GM18519 (cell line): ENCODE measurements at regions not wholly inside any gene's neighbourhood (a gene's known extent, or its start where the extent isn't known, plus 50 kb on each side); places are given as distances from the start of the nearest gene placed in this dataset.
A peak's percentile ranks its signal among the peaks of the same experiment; 100 is the strongest.

Experiments used
- ATAC-seq: cut with Tn5 transposase; IDR thresholded peaks from one replicate; pipeline ENCODE4 v1.9.1; 2021; ENCODE audit warnings: mild to moderate bottlenecking, moderate library complexity; ENCODE audit not compliant: unreplicated experiment, low FRiP score

DNA sequence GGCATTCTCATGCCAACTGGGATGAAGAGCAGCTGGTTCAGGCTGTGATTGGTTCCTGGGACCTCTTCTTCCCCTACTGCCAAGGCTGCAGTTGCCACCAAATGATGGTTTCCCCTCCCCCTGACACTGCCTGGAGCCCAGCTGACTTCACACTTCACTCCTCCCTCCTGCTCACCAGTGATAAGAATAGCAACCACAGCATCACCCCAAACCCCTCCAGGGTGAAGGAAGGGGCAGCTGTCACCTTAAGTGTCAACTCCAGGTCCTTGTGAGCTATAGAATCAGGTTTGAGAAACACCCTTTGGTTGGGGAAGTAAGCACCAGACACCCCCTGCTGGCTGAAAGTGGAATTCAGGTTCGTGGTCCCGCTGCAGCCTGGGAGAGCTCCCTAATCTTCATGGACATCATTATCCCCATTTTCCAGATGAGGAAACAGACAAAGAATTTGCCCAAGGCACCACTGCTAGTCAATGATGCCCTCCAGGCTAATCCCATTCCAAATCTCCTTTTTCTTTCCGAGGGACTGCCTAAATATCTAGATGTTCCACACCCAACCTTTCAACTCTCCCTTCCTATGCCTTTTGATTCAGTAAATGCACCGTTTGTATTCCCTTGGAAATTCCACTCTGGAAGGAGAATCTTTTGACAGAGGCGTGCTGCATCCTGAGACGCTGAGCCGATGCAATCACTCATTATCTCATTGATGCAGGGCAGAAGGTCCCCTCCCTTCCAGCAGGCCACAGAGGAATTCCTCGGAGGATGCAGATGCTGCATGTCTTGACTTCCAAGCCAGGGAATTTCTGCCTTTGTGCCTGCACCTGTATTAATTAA, 50.6 kb upstream of the UQCRFS1 start:
- no peak for ATAC-seq

DNA sequence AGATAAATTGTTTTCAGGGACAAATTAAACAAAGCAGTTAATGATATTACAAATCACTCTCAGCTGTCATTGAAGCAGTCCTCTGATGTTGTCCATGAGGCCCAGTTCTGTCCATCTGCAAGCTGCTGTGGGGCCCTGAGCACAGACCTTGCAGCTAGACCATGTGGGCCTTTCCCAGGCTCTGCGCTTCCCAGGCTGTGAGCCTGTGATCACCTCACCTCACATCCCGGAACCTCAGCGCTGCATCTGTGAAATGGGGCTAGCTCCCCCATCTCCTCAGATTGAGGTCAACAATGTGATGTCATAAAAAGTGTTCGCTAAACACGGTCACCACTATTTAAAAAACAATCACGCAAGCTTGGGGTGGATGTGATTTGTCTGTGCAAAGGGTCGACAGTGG, 51.9 kb upstream of the UQCRFS1 start:
- no peak for ATAC-seq

DNA sequence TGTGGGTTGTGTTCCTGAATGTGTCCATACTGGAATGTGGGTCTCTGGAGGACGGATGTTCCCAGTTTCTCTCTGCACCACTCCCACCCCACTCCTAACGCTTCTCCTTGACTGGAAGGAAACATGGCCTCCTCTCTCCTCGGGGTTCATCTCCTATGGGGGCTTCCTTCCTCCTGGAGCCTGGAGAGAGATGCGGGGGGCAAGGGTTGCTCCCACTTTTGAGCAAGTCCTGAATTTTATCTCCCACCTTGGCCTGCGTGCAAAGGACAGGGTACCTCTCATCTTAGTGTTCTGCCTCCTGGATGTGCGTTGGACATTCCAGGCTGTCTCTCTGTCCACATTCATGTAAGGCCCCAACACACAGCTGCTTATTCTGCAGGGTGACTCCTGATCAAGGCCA, 52.5 kb upstream of the UQCRFS1 start:
- no peak for ATAC-seq

DNA sequence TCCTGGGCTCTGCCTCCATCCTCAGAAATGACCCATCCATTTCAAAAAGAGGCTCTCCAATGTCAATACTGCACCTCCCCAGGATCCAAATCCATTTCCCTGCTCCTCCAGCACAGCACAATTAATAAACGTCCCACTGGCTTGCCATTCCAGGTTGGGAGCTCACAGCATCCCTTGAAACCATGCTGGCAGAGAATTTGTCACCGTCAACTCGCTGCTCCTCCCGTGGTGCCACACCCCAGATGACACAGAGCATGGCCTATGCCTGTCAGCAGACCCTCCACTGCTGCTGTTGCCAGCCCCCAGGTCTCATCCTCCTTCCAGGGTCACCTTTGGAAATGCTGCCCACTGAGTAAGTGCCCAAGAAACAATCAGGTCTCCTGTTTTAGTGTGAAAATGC, 53.0 kb upstream of the UQCRFS1 start:
- ATAC-seq, result no peak

DNA sequence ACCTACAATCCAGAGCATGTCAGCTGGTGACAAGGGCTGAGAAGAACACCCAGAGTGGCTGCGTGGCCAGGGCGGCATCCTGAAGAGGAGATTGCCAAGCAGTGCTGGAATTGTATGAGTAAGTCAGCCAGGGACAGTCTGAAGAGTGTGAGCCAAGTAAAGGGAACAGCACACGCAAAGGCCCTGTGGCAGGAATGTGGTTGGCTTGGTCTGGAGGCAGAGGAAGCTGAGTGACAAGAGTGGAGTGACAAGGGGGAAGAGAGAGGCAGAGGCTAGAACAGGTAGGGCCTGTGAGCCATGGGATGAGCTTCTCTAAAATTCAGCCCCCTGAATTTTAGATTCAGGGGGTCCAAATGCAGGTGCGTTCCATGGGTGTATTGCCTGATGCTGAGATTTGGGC, 53.7 kb upstream of the UQCRFS1 start:
- no peak for ATAC-seq

DNA sequence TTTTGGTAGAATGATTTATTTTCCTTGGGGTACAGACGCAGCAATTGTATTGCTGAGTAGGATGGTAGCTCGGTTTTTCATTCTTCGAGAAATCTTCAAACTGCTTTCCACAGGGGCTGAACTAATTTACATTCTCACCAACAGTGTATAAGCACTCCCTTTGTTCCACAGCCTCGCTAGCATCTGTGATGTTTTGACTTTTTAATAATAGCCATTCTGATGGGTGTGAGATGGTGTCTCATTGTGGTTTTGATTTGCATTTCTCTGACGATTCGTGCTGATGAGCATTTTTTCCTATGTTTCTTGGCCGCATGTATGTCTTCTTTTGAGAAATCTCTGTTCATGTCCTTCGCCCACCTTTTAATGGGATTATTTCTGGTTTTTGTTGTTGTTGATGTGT, 54.8 kb upstream of the UQCRFS1 start:
- ATAC-seq, result no peak

DNA sequence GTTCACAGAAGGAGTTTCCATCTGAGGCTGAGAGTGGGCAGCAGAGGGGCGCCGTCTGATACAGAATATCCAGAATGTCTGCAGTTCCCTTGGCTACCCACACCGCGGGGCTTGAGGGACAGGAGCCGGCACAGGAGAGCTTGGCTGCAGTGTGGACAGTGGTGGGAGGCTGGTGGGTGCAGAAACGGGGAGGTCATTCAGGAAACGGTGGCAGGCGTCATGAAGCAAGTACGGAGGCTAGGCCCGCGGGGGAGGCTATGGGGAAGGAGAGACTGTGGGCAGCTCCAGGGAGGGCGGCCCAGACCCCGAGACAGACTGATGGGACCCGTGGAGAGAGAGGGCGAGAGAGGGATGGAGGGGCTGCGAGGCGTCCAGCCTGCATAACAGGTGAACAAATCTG, 55.2 kb upstream of the UQCRFS1 start:
- no peak for ATAC-seq

DNA sequence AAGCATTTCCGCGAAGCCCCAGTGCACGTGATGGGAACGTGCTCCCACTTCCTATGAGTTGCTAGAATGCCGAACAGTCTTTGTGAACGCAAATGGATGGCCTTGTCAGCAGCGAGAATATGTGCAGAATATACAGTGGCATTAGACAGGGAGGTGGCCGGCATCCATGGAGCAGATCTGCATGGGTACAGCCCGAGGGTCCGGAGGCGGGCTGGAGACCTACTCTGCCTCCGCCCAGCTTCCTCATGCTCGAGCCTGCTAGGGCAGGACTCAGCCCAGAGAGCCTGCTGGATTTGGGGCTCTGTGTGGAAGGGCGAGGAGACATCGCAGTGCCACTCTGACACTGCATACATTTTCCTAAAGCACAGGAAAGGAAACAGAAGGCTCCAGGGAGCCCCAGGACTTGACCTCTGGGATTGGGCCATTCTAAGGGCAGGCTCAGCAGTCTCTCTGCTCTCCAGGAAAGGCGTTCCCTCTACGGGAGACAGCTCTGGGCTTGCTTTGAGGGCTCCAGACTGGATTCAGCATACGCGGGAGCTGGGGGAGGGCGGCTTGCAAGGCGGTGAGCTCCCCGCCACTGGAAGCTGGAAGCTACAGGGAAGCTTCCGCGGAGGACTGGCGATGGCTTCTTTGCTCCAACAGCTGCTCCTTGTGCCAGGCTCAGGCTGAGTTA, 55.9 kb upstream of the UQCRFS1 start:
- no peak for ATAC-seq

DNA sequence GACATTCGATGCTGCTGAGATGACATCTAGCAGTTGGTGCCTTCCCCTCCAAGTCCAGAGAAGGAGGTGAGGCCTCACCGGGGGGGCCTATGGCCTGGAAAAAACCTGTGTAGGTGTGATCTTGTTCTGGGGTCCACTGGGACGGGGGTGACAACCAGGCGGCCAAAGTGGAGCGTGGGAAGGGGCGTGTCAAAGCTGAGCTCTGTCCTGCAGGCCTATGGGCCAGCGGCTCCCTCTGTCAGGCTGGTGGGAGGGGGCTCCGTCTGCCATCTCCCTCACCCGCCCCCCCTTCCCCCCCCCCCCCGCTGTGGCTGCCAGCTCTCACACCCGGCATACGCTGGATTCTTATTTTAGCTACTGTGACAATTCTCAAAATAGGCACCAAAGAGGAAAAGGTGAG, 56.7 kb upstream of the UQCRFS1 start:
- no peak for ATAC-seq

DNA sequence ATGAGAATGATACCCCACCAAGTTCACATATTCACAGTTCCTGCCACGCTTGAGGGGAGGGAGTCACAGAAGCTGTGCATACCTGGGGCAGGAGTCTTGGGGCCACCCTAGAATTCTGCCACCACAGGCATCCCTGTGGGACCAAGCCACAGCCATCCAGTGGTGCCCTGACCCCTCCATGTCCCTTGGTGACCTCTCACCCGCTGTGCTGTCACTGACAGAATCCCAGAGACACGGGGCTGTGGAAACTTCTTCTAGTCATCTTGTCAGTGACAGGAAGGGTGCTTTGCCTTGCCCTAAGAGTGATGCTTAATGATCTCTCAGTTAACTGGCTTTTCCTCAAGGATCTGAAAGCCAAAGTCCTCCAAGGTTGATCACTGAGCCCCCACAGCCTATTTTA, 58.4 kb upstream of the UQCRFS1 start:
- ATAC-seq, result no peak

DNA sequence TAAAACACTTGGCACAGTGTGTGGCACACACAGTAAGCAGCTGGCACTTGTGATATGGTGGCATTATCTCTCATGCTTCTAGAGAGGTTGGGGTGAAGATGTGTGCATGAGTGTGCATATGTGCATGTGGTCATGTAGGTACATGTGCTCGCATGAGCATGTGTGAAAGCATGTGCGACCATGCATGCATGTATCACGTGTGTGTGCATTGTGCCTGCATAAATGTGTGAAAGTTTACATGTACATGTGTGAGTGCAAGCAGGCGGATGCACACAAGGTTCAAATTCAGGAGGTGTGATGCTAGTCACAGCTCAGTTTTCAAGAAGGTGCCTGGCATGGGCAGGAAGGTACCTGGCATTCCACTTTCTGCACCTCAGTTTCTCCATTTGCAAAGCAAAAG, 59.0 kb upstream of the UQCRFS1 start:
- ATAC-seq, result no peak

DNA sequence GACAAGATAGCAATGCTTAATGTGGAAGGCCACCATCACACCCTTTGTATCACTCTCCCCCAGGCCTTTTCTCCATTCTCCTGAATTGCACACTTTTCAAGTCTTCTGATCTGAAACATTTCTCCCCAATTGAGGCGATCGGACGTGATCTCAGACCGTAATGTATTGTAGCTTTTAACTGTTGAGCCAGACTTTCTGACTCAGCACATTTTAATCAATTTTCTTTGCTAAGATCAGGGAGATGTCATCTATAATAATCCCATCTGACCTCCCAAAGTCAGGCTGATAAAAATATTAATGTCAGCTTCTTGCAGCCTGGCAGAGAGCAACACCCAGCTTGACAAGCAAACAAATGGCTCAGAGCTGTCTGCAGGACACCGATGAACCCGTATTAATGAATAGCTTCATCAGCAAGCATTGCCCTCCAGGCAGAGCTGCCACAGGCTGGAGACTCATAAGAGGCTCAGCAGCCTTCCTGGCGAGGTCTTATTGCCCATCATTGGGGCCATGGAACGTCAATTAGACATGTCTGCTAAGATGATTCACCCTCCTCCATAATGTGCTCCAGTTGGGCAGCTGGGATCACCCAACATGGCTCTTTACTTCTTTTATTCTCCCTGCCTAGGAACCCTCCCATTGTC, 60.2 kb upstream of the UQCRFS1 start:
- ATAC-seq, result no peak

DNA sequence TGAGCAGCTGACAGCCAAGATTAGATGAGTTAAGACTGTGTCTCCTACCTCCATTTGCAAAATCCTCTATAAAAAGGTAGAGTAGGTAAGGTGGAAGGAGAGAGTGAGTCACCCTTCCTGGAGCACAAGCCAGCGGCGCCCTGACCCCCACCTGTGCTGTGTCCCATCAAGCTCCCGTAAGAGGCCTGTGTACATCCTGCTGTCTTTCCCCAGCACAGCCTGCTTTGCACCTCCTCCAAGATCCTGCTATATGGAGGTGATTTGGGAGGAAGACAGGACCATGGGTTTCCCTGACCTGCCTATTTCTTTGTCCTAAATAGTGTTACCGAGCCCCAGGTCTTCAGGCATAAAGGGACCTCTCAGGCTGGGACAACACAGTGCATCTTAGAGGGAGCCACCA, 62.3 kb upstream of the UQCRFS1 start:
- ATAC-seq, result no peak

DNA sequence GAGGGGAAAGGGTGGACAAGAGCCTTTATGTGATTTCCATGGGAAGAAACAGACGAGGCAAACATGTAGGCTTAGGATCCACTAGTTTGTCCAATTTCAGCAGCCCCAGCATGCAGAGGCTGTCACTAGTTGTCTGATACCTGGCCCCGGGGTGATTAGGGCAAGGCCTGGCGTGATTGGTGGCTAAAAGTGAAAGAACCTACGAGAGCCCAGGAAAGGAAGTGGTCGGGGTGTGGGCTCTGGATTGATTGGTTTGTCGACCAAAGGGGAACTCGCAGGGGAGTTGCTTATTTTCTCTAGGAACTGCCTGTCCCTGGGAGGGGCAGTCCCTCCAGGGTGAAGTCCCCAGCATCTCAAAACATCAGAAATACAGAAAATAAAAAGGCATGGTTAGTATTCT, 64.2 kb upstream of the UQCRFS1 start:
- ATAC-seq, result peak; percentile 86

DNA sequence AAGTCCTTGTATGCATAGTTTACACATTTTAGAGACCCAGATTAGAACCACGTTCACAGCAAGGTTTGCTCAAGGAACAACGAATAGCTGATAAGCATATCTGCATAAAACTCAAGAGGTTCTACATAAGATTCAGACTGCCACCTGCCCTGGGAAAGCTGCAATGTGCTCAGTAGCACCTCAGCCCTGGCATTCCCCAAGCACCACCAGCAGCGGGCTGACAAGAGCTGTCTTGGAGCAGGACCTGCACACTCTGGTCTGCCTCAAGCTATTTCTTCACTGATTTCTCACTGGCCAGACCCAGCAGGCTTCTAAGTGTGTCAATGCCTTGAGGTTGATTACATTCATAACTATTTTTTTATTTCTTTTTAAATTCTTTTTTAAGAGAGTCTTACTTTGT, 65.8 kb upstream of the UQCRFS1 start:
- ATAC-seq, result no peak

DNA sequence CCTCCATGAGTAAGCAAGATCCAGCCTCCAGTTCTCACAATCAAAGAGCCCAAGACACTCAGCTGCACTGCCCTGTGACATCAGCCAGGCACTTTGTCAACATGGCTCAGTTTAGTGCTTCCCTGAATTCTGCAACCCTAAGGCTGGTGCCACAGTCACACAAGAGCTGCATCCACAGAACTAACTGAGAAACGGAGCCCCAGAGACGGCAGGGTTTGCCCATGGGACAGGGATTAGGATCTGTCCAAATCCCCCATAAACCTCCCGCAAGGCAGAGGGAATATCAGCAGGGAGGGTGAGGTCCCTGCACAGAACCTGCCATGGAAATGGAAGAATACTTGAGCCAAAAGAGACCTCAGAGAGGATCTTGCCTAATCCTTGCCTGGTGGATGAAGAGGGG, 70.4 kb upstream of the UQCRFS1 start:
- ATAC-seq, result no peak

DNA sequence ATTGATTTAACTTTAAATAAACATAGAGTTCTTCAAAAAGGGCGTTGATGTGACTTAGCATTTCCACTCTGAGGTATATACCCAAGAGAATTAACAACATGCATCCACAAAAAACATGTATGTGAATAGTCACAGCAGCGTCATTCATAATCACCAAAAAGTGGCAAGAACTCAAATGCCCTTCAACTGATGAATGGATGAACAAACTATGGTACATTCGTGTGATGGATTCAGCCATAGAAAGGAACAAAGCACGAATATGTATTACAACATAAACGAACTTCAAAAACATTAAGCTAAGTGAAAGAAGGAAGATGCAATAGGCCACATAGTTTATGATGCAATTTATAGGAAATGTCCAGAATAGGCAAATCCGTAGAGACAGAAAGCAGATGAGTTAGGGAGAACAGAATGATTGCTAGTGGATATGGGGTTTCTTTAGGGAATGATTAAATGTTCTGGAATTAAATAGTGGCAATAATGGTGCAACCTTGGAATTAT, 72.3 kb upstream of the UQCRFS1 start:
- ATAC-seq, result no peak

DNA sequence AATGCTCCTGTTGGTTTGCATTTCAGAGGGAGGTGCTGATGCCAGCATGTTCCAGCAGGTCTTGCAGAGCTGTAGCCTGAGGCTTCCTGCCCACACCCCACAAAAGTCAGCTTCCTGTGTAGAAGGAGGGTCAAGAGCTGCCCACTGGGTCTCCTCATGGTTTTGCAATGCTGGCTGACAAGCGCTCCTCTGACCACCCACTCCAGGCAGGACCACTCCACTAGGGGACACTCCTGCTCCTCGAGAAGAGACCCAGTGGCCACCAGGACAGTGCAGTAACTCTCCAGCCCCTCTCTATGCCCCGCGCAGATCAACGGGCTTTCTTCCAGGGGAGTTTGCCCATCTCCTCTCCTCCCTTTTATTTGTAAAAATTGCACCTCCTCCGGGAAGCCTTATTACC, 72.9 kb upstream of the UQCRFS1 start:
- ATAC-seq, result no peak

DNA sequence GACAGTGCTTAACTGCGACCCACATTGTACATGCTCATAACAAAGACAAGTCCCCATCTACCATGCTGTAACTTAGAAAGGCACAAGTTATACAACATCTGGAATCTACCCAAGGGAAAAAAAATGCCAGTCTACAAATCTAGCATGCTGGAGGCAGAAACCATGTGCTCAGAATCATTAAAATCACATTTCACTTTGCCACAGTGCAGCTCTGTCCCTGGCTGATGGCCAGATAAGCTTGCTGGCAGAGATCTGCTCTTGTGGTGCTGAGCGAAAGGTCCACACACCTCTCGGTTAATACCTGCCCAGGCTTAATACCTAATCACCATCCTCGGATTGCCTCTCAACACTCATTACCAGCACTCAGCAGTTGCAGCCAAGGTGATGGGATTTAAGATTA, 74.1 kb upstream of the UQCRFS1 start:
- ATAC-seq, result no peak

DNA sequence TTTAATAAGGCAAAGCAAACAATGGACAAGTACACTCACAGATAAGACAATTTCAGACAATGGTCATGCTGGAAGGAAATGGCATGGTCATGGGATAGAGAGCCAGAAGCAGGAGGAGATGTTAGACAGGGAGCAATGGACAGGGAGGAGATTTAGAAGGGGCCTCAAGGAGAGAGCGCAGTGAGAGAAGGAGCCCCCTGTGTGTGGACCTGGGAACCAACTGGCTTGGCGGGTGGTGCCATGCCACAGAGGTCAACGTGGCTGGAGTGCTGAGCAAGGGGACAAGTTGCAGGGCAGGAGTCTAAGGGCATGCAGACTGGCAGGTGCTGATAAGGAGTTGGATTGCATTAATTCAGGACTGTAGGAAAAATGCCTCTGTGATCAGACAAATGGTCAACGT, 75.3 kb upstream of the UQCRFS1 start:
- ATAC-seq, result no peak

DNA sequence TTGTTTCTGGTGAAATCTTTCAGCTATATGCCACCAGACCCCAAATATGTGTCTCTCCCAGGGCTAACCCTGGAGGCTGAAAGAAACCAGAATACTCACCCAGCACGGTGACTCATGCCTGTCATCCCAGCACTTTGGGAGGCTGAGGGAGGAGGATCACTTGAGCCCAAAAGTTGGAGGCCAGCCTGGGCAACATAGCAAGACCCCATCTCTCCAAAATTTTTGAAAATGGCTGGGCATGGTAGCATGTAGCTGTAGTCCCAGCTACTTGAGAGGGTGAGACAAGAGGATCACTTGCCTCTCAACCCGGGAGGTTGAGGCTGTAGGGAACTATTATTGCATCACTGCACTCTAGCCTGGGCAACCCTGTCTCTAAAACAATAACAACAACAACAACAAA, 76.1 kb upstream of the UQCRFS1 start:
- no peak for ATAC-seq

DNA sequence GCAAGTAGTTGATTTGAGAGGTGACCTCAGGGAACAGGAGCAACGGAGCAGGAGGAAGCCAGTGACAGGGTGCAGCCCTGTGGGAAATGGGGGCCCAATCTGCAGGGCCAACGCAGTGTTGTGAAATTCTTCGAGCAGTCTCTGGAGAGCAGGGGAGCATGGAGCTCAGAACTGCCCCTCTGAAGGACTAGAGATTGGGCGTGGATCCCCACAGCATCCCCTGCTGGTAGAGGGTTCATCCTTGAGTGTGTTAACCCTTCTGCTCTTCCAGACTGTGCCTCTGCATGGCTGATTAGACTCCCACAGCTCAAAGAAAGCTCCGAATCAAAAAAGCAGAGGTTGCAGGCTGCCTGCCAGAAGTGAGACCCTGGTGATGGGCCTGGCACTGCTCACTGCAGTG, 77.9 kb upstream of the UQCRFS1 start:
- no peak for ATAC-seq
